ENCODE measurements at regions not wholly inside any gene's neighbourhood (a gene's known extent, or its start where the extent isn't known, plus 50 kb on each side); places are given as distances from the start of the nearest gene placed in this dataset.

- TF ChIP-seq CTCF (IDR thresholded peaks at IDR 0.05): no peak
- TF ChIP-seq EZH2 (IDR thresholded peaks at IDR 0.05; ENCODE audit: borderline replicate concordance, insufficient read depth, low read depth, low read length, poor library complexity, severe bottlenecking): no peak
These were observed 76.3 kb downstream of the CMAS start for GRCh38 chr12:22122359-22122758.
